Sciatic nerve (tissue), 2 donors: ENCODE measurements at regions not wholly inside any gene's neighbourhood (a gene's known extent, or its start where the extent isn't known, plus 50 kb on each side); places are given as distances from the start of the nearest gene placed in this dataset.

Experiments used
- ATAC-seq: fragments of 200-7000 bp; cut with Tn5 transposase; one replicate; pipeline ENCODE4 v1.9.1; 2020; ENCODE audit warnings: mild to moderate bottlenecking, moderate library complexity
- DNase-seq: peaks from one replicate; pipeline ENCODE4 v3.0.0-alpha.2; 2020; ENCODE audit warnings: low spot score
- intact Hi-C: fragments of 100-400 bp; cut with DNase I; formaldehyde crosslinking; loops from one replicate; pipeline ENCODE4 v1.14.2; 2022
- donor health status: DM: no; HTN: no; CAD: no.
- donor health status: DM: no; HTN: no; CAD: no.

DNA sequence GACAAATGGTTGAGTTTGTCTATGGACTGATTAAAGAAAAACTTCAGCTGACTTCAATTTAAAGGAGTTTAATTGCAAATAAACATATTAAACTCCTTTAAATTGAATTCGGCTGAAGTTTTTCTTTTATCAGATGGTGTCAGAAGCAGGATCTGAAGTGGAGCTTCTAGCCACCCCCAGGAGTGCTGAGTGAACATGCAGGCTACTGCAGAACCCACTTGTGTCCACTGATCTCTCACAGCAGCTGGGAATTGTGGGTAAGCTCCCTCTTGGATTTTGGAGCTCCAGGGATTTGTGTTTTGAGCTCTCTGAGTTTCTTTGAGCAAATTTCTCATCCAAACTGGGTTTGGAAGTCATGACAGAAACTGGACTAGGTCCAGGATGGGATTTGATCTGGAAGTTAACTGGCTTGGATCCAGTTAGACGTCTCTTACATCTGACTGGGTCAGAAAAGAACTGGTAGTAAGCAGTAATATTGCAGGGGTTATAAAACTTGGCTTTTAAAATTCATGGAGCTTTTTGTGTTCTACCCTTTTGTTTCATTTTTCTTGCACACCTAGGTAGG lies 95.8 kb upstream of the UST start:
- no peak for ATAC-seq
- intact Hi-C loops, result no loop called here
- DNase-seq, result no peak

DNA sequence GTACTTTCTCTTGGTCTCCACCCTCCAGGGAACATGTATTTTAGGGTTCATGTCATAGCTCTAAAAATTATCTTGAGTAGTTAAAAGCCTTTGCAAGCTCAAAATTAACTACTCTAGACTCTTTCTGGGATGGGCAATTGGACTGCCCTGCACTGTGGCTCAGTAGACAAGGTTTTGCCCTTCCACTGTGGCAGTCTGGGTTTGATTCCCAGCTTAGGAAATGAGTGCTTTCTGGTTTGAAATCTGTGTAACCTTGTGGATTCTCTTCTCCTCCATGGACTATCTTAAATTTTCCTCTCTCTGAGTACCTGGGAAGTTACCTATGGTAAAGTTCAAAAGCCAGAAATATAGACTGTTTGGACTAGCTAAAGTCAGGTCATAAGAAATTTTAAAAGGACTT lies 94.6 kb upstream of the UST start:
- DNase-seq (no peak), ATAC-seq (no peak)
- intact Hi-C loops, result no loop called here

DNA sequence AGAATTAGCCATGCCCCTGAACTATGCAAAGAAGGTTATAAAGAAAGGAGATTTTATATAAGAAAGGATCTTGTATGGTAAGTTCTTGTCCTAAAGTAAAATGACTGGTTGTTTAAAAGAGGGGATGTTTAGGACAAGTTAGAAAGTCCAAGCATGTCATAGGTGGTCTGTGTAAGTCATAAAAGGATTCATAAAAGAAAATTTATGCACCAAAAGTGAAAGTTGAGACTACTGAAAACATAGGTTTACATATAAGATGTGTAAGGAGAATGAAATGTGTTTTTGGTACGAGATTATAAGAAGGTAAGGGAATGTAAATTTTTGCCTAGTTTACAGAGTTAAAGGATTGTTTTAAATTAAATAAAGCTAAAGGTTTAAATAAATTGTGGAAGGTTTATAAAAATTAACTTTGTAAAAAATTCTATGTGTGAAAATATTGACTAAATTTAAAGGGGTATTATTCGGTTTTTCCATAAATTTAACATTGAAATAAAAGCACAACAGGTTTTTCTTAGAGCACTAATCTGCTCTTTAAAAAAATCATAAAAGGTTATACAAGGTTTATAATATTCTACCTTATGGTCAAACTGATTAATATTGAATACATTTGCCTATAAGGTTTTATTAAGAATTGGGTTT lies 93.6 kb upstream of the UST start:
- ATAC-seq (no peak), DNase-seq (no peak)
- intact Hi-C loops, result no loop called here

- intact Hi-C loops, result no loop called here
- ATAC-seq (peak; percentile 64), DNase-seq (no peak)
Observed at GRCh38 chr6:148657048-148657447, 89.8 kb upstream of the UST start.

GRCh38 chr6:148658681-148659430 lies 88.0 kb upstream of the UST start:
- DNase-seq (no peak), ATAC-seq (no peak)
- intact Hi-C loops, result no loop called here

GRCh38 chr6:148667395-148667794 lies 79.4 kb upstream of the UST start:
- intact Hi-C loops, result no loop called here
- no peak for ATAC-seq
- no peak for DNase-seq

GRCh38 chr6:148671085-148671484 lies 75.7 kb upstream of the UST start:
- no peak for ATAC-seq
- DNase-seq, result no peak
- intact Hi-C loops, result no loop called here

DNA sequence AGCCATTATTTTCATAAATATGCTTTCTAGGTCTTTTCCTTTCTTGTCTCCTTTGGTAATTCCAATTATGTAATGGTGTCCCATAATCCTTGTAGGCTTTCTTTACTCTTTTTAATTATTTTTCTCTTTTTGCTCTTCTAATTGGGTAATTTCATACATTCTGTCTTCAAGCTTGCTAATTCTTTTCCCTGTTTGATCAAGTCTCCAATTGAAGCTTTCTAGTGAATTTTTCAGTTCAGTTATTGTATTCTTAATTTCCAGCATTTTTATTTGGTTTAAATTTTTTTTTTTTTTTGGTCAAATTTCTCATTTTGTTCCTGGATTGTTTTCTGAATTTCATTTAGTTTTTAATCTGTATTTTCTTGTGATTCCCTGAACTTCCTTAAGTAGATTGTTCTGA lies 74.9 kb upstream of the UST start:
- no peak for DNase-seq
- intact Hi-C loops, result no loop called here

GRCh38 chr6:148674306-148674705 lies 72.5 kb upstream of the UST start:
- DNase-seq (no peak), ATAC-seq (no peak)
- intact Hi-C loops, result no loop called here

More for the DNA sequence above, 74.9 kb upstream of the UST start:
- no peak for ATAC-seq

GRCh38 chr6:148677594-148678476 lies 69.0 kb upstream of the UST start:
- no peak for DNase-seq
- intact Hi-C loops, result no loop called here
- no peak for ATAC-seq

- DNase-seq (no peak), ATAC-seq (no peak)
- intact Hi-C loops, result no loop called here
Observed at GRCh38 chr6:148678682-148679081, 68.1 kb upstream of the UST start.

DNA sequence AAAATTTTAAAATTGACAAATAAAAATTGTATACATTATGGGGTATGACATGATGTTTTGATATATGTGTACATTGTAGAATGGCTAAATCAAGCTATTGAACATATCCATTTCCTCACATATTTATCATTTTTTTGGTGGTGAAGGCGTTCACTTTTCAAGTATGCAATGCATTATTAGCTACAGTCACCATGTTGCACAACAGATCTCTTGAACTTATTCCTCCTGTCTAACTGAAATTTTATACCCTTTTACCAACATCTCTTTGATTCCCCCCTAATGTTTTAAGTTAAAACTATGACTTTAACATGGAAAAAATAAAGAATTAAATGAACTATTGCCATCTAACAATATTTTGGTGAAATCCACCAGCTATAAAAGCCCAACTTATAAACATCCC lies 65.2 kb upstream of the UST start:
- DNase-seq, result no peak
- intact Hi-C loops, result no loop called here
- no peak for ATAC-seq

- ATAC-seq (no peak), DNase-seq (no peak)
- intact Hi-C loops, result no loop called here
Observed at GRCh38 chr6:148682252-148682651, 64.6 kb upstream of the UST start.

- peak; percentile 67 for ATAC-seq
- no peak for DNase-seq
- intact Hi-C loops, result no loop called here
Observed at GRCh38 chr6:148682990-148683389, 63.8 kb upstream of the UST start.

- intact Hi-C loops, result no loop called here
- no peak for DNase-seq
- no peak for ATAC-seq
Observed at GRCh38 chr6:148689168-148689567, 57.7 kb upstream of the UST start.

GRCh38 chr6:148693882-148694484 lies 52.8 kb upstream of the UST start:
- DNase-seq (no peak), ATAC-seq (no peak)
- intact Hi-C loops, result no loop called here
